NCI-H345 treated with DMSO at 0.1 percent for 48 hours (cell line): ENCODE measurements at regions not wholly inside any gene's neighbourhood (a gene's known extent, or its start where the extent isn't known, plus 50 kb on each side); places are given as distances from the start of the nearest gene placed in this dataset.
"Not testable (repeated sequence)": the region's sequence is repeated elsewhere in the genome, so short reads cannot be mapped to it uniquely, and the experiment has no call there.

Experiments
- DNase-seq: peaks from one replicate; lab custom pipeline; 2025; ENCODE audit not compliant: unreplicated experiment; lab: John Stamatoyannopoulos, UW

GRCh38 chr7:115297656-115298055 lies 375.8 kb downstream of the MDFIC start:
- no peak for DNase-seq

DNA sequence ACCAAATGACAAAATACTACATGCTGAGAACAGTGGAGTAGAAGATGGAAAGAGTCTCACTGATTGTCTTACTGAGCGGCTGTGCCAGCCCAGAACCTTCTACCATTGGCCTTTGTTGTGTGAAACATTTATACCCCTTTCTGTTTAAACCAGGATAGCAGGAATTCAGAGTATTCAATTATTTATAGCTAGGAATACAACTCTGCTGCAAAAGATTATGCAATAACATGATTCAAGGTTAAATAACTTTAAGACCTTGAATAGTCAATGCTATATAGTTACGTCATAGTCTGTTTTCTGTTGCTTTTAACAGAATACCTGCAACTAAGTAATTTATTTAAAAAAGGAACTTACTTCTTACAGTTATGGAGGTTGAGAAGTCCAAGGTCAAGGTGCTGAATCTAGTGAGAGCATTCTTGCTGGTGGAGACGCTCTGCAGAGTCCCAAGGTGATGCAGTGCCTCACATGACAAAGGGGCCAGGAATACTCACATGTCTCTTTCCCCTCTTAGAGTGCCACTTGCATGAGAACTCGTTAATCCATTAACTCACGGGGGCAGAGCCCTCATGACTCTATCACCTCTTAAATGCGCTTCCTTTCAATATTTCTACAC lies 371.8 kb downstream of the MDFIC start:
- no peak for DNase-seq

- DNase-seq, result no peak
These were observed 370.5 kb downstream of the MDFIC start for GRCh38 chr7:115292381-115292780.

DNA sequence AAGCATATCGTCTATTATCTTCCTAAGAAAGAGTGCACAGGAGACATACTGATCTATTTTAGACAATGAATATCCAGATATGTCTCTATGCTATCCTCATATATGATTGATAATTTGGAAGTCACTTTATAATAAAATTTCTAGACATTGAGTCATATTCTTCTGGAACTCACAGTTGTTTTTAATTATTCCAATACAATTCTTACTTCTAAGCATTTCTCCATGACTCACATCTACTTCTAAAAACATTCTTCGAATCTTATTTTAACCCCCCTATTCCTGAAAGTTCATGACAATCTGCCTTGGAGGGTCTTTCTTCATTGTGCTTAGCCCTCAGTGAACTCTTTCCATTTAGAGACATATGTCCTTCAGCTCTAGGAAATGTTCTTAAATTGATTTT lies 368.1 kb downstream of the MDFIC start:
- DNase-seq, result no peak

- DNase-seq, result no peak
These were observed 354.9 kb downstream of the MDFIC start for GRCh38 chr7:115276791-115277190.

- DNase-seq, result not testable (repeated sequence)
These were observed 352.0 kb downstream of the MDFIC start for GRCh38 chr7:115273855-115274254.

DNA sequence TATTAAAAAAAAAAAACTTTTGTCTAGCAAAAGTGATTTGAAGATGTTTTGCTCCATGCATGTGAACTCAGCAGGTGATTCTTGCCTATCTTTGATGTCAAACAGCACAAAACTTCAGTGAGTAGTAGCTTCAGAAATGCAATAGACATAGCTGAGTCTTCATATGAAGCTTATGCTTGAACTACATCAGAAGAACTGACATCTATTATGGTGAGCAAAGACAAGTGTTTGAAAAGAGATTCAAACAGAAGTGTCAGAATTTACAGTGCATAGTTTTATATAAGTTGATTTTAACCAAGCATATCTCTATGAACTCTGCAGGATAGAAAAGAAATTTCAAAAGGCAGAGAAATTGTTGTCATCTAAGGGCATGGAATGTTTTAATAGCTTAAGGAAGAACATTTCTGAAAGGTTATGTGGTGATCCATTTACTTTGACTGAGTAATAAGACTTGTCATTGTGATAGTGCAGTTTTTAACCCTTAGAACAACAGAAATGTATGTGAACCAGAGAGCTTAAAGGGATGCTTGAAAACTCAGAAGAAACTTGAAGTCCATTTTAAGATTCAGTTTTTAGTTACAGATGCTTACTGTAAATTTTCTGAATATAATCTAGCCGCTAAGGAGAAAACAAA lies 351.4 kb downstream of the MDFIC start:
- DNase-seq, result no peak

- DNase-seq, result no peak
These were observed 349.7 kb downstream of the MDFIC start for GRCh38 chr7:115271332-115272235.

- no peak for DNase-seq
These were observed 347.6 kb downstream of the MDFIC start for GRCh38 chr7:115269486-115269885.

- DNase-seq, result no peak
These were observed 345.6 kb downstream of the MDFIC start for GRCh38 chr7:115267503-115267902.

- DNase-seq, result no peak
These were observed 338.5 kb downstream of the MDFIC start for GRCh38 chr7:115260381-115260780.

DNA sequence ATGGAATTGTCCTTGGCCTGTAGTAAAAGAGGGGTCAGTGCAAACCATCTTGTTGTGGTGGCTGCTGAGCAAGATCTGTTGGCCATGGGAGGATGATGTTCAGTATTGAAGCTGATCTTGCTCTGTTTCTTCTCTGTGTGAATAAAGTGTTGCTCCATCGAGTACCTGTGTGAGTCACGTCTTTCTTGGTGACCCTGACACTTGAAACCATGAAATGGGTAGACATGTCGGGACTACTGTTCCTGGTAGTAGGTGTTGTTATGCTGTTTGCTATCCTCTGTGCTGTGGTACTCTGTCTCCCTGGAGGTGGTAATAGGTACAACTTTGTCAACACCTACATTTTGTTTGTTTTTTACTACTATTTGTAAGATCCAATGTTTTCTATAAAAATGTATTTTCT lies 330.6 kb downstream of the MDFIC start:
- no peak for DNase-seq

DNA sequence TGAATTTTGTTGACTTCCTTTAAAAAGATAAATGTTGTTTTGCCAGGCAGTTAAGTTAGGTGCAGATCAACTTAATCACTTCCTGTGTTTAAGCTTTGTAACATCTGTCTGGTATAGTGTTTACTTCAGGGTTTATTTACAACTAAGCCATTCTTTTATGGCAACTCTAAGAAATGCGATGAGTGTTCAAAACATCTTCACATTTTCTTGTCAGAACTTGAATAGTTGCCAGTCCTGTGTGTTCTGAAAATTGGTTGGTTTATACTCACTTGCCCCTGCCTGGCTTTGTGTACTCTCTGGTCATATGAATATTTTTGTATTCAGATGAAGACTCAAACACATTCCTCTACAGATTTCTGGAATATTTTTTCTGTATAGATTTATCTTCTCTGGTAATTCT lies 327.2 kb downstream of the MDFIC start:
- no peak for DNase-seq

- DNase-seq, result no peak
These were observed 319.3 kb downstream of the MDFIC start for GRCh38 chr7:115241151-115241550.

- no peak for DNase-seq
These were observed 318.3 kb downstream of the MDFIC start for GRCh38 chr7:115240242-115240641.

DNA sequence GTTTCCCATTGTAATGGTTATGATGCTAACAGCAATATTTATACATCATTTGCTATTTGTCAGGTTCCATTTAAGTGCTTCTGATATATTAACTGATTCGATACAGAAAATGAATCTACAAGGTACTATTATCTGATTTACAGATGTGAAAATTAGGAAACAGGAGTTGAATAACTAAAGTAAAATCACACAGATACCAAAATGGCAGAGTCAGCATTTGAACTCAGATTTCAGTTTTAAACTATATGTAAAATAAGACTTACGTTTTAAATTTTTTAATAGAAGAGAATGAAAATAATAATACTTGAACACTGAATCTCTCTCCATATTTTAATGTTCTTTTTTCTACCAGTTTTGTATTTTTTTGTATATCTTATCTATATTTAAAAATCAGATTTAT lies 313.2 kb downstream of the MDFIC start:
- DNase-seq, result no peak

GRCh38 chr7:115233809-115234208 lies 311.9 kb downstream of the MDFIC start:
- DNase-seq, result no peak

DNA sequence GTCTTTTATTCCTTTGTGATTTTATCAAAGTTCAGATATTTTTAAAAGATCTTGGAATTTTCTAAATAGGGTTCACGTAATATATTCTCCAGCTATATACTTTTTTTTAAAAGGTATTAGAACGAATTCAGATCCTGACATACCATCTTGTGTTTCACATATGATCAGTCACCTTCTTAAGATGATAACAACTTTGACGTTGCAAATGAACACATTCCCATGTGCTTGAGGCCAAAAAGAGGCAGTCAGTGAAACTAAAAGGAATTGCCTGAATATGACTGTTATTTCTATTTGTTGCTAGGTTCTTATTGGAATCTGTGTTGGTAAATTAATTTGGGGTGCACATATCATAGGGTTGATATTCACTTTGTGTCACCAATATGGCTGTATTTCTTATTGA lies 310.1 kb downstream of the MDFIC start:
- no peak for DNase-seq

GRCh38 chr7:115230882-115231571 lies 309.1 kb downstream of the MDFIC start:
- DNase-seq, result peak; percentile 95

- DNase-seq, result no peak
These were observed 307.7 kb downstream of the MDFIC start for GRCh38 chr7:115229401-115230105.
